CD4-positive, alpha-beta T cell treated with Interleukin-4 for 4 hours (primary cell): ENCODE measurements at regions not wholly inside any gene's neighbourhood (a gene's known extent, or its start where the extent isn't known, plus 50 kb on each side); places are given as distances from the start of the nearest gene placed in this dataset.

Source experiments
- DNase-seq: peaks from one replicate; pipeline ENCODE4 v3.0.0-alpha.2; 2020

DNA sequence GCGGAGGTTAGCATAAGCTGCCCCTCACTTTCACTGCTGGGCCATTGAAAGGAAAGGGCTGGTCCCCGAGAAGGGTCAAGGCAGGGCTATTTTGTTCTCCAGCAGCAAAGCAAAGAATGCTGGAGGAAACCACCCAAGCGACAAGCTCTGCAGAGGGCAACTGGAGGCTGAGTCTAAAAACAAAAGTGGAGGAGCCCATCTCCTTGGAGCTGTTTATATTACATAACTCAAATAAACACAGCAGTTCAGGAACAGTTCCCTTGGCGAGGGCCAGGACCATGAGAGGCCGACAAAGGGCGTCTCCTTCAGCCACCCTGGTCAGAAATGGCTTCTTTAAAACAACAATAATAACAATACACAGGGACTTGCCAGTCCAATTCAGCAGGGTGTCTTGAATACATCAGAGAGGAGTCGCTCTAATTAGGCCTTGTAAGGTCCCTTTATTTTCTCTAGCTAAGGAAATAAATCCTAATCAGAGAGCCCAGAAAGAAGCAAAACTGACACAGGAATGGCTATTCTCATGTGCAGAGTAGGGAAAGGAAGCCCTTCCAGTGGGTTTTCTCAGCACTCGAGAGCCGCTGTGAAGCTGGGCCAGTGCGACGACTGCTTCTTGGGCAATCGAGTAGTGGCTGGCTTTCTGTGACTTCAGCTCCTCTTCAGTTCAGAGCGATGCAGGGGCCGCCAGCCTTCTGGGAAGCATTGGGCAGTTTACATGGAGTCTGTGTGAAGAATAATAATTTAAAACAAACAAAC is 57.0 kb upstream of the TARBP1 start:
- no peak for DNase-seq

DNA sequence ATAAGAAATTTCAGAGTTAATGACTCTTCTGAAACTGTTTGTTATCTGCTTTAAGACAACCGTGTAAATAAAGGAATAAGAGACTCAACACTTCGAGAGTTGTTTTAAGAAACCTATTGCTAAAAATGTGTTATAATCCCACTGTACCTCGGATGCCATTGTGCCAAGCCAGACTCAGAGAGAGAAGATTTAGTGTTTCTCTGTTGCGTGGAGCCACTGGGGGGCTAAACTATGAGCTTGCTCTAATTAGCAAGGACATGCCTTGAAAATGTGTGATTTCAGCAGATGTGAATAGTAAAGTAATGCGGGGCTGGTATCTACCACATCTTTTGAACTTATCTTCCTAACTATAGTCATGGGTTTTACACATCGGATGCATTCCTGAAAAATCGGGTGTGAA is 56.2 kb upstream of the TARBP1 start:
- DNase-seq, result no peak

DNA sequence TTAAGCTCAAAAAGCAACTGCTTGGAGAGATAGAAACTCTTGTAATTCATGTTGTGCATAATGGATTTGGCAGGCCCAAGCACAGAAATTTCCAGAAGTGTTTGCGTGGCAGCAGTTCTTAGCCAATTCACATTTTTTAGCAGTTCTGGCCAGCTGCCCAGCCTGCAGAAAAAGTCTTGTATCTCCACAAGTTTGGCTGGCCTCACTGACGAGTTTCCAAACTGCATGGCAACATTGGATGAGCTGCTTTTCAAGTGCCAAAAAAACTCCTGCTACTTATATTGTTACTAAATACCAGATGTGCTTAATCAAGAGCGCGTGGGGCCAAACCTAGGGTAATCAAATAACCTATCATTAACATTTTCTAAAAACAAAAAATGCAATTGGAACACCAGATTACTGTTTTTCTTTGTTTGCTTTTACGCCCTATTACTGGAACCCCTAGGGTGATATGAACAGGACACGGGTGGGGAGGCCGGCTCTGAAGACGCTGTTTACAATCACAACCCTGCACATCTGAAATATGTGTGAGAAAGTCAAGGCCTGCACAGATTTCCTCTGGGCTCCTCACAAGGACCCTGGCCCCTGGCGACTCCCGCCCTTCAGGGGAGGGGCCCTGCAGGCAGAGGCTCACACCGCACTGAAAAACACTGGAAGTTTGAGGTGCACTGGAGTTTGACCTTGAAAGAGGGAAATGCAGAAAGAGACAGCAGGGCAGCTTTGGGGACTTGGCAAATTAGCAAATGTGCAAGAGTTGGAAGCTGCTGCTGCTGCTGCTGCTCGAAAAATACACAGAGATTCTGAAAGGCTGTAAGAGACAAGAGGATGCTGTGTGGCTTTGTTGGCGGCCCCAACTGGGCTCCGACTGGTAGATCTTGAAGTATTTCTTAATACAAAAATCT is 55.2 kb upstream of the TARBP1 start:
- DNase-seq, result no peak

DNA sequence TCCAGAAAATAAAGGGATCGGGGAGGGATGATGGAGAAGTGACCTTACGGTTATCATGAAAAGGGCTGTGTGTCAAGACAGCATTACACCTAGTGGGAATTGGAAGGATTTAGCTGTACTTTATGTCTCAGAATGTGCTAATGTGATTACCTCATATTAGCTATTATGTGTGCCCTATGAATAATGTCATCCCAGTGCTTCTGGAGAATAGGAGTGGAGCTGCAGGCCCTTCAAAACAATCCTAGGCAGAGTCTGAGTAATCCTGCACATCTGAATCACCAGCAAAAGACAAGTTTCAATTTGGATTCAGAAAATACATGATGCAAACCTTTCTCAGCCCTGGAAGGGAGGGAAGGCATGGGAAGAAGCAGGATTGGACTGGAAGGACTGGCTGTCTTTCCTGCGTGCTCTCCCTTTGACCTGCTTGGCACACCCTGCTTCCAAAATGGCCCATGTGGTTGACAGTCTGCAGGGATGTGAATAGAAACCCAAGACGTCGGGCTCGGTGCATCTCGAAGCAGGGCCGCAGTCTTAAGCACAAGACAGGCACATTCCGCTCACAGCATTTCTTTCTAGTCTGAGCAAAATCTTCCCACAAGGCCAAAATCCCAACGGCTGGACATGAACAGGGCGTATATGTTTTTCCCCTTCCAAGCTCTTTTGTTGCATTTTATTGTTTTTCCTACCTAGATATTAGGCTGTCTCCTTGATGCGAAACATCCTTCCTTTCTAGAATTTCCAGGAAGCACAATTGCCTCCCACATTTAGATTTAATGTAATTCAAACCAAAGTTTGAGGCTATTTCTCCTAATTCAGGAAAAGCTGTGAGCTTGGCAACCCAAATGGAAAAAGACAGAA is 54.3 kb upstream of the TARBP1 start:
- no peak for DNase-seq

DNA sequence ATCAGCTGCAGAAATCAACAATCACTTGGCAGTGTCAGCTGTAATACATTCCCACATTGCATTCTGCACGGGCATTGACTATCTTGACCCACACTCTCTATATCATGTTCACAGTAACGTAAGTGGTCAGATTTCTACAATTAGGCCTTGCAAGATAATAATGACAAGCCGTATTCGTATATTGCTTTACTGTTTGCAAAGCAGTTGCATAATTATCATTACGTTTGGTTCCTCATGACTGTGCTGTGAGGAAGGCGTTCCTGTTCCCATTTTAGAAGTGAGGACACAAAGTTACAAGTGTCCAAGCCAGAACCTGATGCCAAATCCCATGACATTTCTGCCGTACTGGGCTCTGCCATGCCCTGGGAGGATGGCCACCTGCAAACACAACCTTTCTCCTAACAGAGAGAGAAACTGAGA is 53.5 kb upstream of the TARBP1 start:
- DNase-seq, result no peak

DNA sequence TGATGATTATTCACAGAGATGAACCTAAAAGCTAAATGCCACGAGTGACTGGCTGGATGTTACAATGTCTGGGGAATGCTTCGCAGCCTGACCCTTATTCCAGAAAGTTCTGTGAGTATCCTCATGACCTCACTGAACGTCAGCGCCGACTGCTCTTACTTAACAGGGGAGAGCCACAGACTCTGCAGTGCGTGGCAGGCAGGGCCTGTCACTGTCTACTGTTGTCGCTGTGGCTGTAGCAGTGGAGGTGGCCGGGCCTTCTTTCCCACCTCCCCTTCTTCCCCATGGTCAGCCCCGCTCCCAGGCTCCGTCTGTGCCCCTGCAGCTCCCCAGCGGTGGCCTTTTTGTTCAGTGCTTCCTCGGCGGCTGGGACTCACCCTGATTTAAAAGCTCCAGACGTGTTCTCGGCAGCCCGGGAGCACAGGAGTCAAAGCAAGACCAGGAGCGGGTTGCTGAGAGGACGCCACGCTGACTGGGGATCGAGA is 52.2 kb upstream of the TARBP1 start:
- DNase-seq, result no peak

DNA sequence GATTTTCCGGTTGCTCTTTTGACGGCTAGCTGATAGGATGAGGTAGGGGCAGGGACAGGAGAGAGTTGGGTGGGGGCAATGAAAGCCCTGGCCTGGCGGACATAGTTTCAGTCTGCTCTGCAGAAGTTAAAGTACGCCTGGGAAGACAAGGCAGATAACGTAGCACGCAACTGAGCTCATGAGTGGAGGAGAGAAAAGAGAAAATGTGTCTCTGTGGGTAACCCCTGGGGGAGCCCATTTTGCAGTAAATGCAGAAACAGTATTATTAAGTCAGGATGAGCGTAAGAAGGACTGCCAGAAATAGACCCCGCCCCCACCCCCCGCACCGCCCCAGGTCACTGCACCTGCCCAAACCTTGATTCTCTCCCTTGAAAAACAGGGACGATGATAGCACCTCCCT is 51.7 kb upstream of the TARBP1 start:
- DNase-seq, result no peak

DNA sequence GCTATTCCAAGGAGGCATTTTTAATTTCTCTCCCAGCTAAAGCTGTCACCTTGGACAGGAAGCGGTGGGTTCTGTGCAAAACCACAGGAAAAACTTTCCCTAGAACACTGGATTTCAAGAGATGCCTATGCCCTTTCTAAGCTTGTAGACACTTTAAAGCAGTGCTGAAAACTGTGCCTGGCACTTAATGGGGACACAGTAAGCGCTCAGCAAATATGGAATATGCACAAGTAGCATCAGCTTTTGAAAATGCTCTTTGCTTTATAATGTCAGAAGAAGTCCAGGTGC is 50.9 kb upstream of the TARBP1 start:
- DNase-seq, result no peak

DNA sequence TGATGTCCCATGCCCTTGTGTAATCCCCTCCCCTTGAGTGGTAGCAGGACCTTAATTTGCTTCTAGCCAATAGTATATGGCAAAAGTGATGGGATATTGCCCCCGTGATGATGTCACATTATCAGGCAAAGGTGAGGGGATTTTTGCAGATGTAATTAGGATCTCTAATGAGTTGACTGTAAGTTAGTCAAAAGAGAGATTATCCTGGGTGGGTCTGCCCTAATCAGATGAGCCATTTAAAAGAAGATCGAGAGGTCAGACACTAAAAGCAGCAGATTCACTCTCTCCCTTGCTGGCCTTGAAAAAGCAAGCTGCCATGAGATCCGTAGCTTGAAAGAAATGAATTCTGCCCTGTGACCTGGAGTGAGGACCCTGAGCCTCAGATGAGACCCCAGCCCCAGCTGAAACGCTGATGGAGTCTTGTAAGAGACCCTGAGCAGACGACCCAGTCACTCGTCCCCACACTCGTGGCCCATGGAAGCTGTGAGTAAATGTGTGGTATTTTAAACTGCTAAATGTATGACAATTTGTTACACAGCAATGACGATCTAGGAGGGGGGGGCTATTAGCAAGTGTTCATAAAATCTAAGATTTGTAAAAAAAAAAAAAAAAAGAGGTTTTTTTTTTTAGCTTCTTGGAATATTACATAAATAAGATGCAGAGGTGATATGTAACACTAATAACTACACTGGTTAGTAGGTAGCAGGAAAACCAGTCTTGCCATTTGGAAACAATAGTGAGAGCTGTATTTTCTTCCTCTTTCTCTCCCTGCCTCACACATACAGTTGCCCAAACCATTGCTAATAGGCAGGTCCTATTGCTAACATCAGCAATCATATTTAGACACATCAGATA is 50.3 kb upstream of the TARBP1 start:
- no peak for DNase-seq
